Forelimb muscle (tissue), 1 donor: ENCODE measurements at regions not wholly inside any gene's neighbourhood (a gene's known extent, or its start where the extent isn't known, plus 50 kb on each side); places are given as distances from the start of the nearest gene placed in this dataset.

Experiments
- DNase-seq: peaks from one replicate; pipeline ENCODE4 v3.0.0-alpha.2; 2013; ENCODE audit warnings: low read depth

DNA sequence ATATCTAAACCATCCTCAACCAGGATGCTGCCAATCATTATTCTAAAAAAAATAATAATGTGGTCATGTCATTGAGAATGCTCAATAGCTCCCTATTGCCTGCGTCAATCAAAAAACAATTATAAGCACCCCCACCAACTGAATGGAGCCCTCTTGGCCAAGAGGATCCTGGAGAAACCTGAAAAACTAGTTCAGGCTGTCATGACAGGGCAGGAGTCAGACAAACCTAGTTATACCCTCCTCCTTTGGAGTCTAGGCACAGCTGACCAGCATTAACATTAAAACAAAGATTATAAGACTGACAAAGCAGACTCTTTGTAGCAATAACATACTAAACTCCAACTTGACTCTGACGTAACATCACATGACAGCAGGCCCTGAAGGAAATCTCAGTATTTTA is 119.2 kb upstream of the CCL2 start:
- no peak for DNase-seq

DNA sequence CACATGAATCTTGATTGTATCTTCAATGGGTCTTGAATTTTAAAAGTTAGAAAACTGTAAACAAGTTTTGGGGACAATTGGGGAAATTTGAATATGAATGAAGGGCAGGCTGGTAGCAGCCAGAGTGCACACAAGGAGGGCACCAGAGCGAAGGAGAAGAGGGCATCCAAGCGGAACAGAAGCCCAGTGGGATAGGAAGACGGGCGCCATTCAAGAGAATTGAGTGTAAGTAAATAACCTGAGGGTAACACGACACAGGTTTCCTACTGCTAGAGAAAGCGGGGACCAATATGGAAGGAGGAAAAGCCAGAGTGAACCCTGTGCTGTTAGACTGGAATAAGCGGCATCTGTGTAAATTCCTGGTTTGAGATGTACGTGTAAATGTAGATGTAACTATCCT is 115.1 kb upstream of the CCL2 start:
- no peak for DNase-seq

DNA sequence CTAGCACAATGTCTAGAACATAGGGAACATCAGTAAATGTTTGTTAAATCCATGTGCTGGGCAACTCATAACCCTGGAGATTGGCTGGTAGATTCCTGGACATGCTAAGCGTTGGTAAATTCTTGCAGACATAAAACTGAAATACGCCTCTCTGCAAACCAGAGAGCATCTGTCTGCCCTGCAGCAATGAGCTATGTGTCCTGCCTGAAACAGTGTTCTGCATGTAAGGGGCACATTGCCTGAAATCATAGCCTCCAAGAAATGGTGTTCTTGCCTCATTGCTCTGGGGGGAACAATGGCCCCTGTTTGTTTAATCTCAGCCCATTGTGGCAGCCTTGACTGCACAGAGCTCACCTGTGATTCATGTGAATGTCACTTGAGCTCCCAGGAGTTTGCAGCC is 113.5 kb upstream of the CCL2 start:
- no peak for DNase-seq

DNA sequence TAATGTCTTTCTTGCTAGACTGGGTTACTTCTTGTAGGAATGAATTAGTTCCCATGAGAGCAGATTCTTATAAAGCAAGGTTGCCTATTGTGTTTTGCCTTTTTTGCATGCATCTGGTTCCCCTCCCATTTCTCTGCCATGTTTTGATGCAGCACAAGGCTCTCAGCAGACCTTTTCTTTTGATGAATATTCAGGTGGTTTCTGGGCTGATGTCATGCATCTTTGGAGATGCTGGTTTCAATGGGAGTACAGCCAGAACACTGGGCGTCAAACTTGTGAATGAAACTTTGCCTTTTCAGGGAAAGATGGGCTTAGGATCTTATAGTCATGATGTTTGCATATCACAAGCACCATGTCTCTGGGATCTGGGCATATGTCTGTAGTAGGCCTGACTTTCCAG is 111.7 kb upstream of the CCL2 start:
- DNase-seq: no peak

DNA sequence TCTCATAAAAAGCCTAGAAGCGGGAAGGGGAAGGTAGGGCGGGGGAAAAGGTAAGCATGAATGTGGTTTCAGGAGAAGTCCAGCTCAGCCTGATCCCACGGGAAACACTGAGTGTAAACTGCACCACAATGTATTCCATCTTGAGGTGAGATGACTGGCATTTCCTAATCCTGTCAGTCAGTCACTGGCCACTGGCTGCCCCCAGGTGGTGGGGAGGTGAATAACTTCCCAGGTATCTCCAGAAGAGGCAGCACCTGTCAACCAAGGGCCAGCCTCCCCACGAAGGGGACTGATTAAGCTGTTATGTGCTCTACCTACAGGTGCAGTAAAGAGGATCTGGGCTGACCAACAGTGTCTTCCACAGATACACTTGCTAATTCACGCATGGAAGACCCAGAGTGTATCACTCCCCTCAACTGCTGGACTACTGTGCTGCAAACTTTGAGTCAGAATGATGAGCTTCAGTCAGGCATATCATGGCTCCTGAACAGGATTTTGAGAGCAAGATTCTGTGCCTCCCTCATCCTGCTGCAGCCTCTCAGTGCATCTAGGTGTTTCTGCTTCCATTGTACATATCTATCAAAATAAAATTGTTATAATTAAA is 108.5 kb upstream of the CCL2 start:
- no peak for DNase-seq

DNA sequence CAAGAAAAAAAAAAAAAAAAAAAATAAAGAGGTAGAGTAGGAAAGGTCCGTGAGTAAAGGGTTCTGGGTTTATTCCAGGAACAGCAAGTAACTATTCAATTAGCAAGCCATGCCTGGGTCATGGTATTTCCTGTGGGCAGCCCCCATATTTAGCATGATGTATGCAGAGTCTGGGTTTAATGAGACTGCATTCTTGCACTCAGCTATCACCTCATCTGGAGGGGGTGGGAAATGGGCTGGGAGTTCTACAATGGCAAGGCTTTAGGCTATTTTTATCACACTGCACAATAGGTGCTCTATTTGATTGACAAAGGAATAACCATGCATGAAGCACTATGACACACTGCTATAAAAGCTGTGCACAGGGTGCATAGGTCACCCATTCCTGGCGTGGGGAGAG is 104.0 kb upstream of the CCL2 start:
- no peak for DNase-seq

DNA sequence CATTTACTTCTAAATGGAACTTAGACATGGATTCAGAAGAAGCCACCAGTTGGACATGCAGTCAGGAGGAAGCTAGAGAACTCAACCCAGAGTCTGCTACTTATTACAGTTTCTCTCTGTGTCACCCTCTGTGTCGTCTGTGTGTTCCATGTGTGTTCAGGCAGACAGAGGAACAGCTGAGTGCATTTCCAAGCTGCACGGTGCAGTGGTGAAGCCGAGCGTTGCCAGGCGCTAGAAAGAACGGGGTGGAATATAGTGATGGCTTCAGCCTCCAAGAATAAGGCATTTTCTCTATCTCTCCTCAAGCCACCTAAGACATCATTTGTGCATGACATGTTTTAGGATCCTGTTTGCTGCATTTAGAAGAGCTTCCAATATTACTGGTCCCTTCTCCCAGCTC is 101.1 kb upstream of the CCL2 start:
- DNase-seq: no peak

DNA sequence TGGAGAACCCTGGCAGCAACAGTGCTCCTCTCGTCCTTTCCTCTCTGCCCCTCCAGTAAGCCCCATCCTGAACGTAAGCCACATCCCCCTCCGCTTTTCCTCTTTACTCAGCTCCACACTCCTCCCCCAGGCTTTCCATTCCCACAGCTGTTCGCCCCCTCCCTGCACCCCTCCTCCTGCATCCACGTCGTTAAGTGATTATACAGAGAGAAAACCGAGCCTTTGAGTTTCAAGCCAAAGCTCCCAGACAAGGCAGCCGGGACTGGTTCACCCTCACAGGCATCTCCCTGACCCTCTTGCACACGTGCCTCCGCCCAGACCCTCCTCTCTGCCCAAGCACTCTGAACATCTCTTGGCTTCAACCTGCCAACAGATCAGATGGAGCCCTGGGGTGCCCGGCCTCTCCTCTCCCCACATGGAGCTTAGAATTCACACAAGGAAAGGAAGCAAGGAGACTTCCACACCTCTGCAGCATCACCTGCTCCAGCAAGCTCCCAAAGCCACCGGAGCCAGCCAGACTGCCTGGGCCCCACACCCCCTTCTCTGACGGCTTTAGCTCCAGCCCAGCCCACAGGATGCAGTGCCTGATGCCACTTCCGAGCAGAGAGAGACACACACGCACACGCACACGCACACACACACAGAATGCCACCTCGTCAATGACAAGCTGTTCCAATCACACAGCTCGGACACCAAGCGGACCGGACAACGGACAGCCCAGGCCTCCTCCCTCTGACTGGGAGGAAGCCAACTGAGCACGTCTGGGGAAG is 99.9 kb upstream of the CCL2 start:
- DNase-seq: no peak

DNA sequence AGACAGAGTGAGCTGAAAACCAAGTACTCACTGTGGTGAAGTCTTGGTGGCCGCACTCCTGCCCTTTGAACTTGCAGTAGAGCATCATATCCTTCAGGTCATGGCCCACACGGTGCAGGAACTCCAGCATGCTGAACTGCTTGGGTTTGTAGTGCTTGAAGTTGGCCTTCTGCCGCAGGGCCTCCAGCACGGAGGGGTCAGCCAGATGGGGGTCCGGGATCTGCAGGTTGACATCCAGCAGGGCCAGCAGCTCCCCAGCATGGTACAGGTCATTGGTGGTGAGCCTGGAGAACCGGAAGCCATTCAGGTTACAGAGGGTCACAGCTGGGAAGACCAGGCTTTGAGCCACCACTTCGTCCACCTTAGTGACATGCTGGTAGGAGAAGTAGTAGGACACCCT is 99.1 kb upstream of the CCL2 start:
- DNase-seq: no peak

DNA sequence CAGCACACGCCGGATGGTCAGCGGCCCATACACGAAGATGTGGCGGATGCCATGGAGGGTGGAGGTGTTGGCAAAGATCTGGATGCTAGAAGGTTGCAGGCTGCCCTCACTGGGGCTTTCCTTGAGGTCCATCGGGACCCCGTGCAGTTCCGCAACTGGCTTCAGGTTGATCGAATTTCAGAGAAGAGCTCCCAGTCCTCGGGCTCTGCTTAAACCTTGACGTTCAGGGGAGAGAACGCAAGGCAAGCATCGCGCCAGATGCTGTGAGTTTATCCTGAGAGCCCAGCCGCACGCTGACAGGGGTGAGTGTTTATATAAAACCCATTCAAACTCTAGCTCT is 98.7 kb upstream of the CCL2 start:
- DNase-seq: no peak

DNA sequence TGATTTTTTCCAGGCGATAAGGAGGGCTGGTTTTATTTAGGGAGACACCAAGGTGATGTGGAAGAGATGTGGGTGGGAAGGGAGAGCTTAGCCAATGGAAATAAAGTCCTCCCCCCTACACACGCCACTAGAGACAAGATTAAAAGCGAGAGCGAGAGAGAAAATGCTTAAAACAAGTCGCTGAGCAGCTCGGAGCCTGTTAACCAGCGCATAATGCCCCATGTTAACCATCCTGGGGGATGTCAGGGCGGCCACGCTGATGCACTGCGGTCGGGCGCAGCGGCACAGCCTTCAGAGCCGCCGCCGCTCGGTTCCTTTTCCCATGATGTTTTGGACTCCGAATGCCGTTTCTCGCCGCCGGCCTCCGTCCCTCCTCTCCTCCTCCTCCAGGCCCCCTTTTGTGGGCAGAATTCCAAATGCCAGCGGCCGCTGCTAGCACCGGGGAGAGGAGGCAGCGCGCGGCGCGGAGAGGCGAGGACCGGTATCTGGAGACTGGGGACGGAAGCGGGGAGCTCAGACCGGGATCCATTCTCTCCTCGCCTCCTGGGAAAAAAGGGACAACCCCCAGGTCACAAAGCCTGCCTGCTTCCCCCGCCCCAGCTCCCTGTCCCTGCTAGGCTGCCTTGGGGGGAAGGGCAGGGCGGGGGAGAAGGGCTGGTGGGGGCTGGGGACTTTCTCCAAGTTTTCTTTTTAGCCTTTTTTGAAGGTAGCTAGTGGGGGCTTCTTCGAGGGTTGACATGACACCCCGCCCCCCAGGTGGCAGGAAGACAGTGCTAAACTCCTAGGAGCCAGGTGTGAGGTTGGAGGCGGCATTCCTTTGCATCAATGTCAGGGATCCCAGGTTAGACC is 98.1 kb upstream of the CCL2 start:
- no peak for DNase-seq

DNA sequence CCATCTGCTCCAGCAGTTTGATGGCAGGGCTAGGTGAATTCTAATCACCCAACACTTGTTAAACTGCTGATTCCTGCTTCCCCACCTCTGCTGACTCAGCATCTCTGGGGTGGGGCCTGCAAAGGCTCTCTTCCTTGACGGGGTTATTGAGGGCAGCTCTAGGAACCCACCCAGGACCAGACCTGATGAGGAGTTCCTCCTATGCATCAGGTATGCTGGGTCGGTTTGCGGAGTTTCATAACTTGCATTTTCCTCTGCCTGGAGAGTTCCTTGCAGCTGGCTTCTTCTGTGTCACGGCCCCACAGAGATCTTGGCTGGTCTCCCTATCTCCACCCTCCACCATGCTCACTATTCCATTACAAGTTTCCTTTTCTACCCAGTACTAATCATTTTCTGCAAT is 93.4 kb upstream of the CCL2 start:
- no peak for DNase-seq

DNA sequence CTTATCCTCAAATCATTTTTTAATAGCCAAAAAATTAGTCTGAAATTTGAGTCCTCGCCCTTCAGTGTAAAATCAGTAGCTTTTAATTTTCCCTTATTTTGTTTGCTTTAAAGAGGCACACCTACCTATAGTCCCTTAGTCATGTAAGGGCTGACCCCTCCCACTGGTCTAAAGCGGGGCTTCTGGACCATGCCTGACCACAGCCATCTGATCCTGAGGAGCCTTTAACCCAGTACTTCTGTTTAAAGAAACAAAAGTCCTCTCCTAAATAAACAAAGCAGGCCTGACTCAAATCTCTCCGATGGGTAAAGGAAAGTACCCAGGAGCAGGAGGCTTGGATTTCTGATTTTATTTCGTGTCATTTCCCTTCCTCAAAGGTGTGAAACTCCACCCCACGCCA is 92.0 kb upstream of the CCL2 start:
- DNase-seq: no peak

DNA sequence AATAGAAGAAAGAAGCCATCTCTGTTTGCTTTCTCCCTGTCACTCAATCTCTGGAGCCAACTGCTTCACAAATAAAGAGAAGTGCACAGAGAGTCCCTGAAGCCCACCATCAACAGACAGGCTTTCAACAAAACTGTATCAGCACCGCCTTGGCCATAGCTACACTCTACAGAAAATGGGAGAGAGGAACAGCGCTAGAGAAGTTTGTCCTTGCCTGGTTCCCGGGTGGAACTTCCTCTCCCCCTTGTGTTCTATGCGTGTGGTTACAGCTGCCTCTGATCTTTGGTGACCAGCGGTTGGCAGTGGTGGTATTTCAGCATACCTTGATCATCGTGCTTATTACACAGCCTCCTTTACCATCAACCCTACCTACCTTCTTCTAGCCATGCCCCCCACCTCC is 91.4 kb upstream of the CCL2 start:
- DNase-seq: no peak

DNA sequence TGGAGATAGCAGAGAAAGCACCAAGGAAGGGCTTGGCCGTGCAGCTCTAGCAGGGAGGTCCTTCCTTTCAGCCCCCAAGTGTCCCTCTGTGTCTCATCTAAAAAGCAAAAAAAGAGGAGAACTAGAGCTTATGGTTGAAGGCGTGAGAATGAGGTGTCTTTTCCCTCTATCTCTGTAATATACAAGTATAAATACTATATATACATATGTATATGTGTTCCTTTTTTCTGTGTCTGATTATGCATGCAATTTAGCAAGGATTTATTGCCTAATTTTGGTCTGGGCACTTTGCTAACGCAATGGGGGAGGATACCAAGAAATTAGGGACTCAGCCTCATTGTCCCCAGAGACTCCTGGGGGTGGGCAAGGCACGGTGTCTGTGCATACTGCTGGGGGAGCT is 90.2 kb upstream of the CCL2 start:
- DNase-seq: no peak

DNA sequence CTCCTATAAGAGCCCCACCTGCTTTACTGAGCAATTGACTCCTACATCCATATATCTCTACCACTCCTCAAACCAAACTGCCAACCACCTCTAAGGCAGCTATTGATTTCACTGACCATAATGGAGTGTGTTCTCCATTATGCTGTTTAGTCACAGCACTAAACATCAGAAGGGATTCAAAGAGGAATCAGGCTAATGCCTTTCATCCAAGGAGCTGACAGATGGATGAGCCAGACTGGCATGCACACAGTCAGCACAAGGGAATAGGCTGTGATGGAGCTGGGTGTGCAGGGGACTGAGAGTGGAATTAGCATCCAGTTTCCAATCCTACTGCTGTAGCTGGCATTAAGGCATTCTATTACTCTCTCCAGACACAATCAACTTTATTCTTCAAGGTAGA is 88.7 kb upstream of the CCL2 start:
- no peak for DNase-seq

DNA sequence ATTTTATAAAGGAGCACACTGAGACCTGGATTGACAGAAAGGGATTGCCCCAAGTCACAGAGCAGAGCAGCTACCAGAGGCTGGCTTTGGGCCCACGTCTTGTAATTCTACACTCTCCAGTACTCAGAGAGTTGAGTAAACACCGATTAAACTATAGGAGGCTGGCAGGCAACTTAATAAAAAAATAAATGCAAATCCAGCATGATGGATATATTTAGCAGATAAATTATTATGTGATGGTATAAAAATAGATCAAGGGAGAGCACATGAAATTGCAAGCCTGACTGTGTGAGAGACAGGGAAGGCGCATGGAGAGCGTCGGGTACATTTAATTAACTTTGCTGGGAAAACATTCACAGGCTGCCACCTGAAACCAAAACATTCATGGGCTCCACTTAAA is 87.7 kb upstream of the CCL2 start:
- DNase-seq: no peak

DNA sequence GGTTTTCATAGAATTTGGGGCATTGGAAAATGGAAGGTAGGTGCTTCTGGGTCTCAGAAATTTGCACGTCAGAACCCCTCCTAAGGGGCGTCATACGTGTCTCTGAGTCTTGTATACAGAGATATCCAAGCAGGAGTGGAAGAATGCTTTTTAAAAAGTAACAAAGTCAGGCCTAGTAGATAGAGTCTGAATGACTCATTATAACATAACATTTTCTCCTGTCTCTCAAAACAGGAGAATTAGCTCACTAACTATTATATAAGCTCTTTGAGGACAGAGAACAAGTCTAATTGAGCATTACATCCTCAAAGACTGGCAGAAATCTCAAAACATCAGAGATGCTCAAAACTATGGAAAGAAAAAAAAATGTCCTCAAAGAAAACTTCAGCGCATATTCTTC is 86.1 kb upstream of the CCL2 start:
- DNase-seq: no peak

DNA sequence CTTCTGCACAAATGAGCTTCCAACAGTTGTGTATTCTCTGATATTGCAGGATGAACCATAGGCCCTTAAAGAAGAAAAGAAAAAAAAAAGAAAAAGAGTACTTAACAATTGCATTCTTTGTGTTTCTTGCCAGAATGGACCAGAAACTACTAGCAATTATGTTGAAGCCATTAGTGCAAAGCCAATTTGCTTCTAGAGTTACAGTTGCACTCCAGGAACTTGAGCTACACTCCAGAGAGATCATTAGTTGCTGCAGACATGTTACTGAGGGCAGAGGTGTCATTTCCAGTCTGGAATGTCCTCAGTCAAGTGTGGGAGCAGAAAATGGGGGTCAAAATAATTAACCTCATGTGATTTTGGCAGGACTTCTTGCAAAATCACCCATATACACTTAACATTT is 85.6 kb upstream of the CCL2 start:
- DNase-seq: no peak

DNA sequence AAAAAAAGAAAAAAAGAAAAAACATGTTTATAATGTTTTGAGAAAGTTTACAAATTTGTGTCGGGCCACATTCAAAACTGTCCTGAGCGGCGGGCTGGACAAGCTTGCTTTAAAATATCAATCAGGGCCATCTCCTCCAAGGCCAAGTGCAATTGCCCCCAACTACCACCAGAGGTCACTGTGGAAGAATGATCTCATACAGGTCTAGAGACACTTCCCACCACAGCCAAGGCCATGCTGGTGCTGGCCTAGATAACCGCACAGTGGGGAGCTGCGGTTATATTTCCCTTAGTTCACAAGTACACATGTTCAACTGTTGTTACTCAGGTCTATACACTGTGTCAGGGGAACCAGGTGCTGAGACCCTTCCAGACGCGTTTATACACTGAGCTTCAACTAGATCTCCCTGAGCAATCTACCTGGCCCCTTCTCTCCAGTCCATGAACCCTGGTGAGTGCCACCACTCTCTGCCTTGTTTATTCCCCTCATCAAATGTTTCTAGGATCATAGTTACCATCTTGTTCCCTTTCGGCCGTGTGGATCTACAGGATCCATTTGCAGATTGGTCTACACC is 83.8 kb upstream of the CCL2 start:
- no peak for DNase-seq

DNA sequence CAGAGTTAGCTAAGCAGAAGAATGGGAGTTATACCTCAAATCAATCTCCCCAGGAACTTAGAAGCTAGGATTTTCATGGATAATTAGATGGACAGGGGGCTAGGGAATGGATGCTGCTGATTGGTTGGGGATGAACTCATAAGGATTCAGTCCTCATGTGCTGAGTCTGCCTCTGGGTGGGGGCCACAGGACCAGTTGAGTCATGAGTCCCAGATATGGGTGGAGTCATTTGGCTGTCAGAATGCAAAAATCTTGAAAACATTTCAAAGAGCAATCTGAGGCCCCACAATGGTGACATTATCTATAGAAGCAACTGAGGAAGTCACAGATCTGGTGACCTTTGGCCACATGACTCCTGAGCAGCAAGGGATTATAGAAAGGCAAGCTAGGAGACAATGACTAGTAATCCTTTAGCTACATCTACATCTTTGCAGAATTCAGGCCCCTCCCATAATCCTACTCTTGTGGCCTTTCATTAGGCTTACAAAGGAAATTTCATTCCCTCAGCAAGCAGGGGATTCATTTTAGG is 82.6 kb upstream of the CCL2 start:
- no peak for DNase-seq

DNA sequence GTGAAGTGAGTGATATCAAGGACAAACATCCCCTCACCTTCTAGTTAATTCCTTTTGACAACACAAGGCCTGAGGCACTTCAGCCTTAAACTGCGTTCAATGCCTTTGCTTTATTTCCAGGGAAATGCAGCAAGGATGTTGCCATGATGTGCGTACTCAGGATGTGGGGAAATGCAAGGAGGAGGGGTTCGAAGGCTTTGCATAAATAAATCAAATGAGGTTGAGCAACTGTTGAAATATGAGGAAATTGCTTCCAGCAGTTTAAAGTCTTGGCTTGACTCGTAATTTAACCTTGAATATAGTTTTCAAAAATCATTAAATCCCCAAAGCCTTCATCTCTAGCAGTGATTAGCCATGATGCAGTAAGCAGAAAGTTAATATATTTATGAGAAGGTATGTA is 81.8 kb upstream of the CCL2 start:
- DNase-seq: no peak

DNA sequence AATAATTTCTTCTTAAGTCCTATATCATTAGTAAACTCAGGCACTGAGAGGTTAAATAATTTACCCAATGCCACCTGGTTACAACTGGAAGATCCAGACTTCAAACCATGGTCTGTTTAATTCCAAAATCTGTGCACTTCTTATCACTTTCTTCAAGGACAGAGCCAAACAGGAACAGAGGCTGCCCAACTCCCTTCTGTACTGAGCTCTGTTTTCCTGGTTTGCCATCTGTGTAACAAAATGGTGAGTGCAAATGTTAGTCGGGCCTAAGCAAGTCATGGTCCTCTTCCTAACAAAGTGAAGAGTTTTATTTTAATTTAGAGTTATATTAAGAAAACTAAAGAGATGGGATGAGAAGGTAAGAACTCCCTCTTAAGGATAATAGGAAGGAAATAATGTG is 80.6 kb upstream of the CCL2 start:
- DNase-seq: no peak
